Muscle layer of colon (tissue), 2 donors: ENCODE measurements at regions not wholly inside any gene's neighbourhood (a gene's known extent, or its start where the extent isn't known, plus 50 kb on each side); places are given as distances from the start of the nearest gene placed in this dataset.
"Not testable (repeated sequence)": the region's sequence is repeated elsewhere in the genome, so short reads cannot be mapped to it uniquely, and the experiment has no call there.

Experiments
- H3K27ac ChIP-seq: one replicate; pipeline ENCODE4 v1.7.0; 2013; ENCODE audit warnings: low read depth, mild to moderate bottlenecking, low read length, moderate library complexity
- H3K27me3 ChIP-seq, 2 donors: one replicate each; pipeline ENCODE4 v1.7.0; 2013; ENCODE audit warnings: low read length in 2 of 2, mild to moderate bottlenecking in 2 of 2; ENCODE audit not compliant: insufficient read depth in 2 of 2, control insufficient read depth in 1 of 2
- H3K36me3 ChIP-seq: one replicate; pipeline ENCODE4 v1.7.0; 2013; ENCODE audit warnings: mild to moderate bottlenecking, low read length; ENCODE audit not compliant: insufficient read depth
- H3K4me1 ChIP-seq: one replicate; pipeline ENCODE4 v1.7.0; 2013; ENCODE audit warnings: mild to moderate bottlenecking, low read length; ENCODE audit not compliant: insufficient read depth
- H3K4me3 ChIP-seq, 2 donors: one replicate each; pipeline ENCODE4 v1.7.0; 2013; ENCODE audit warnings: low read length in 2 of 2, low read depth in 1 of 2, mild to moderate bottlenecking in 1 of 2, moderate library complexity in 1 of 2
- H3K9ac ChIP-seq: one replicate; pipeline ENCODE4 v1.7.0; 2013; ENCODE audit warnings: low read length
- H3K9me3 ChIP-seq: one replicate; pipeline ENCODE4 v1.7.0; 2013; ENCODE audit warnings: mild to moderate bottlenecking, low read length
- donor health status: abdominal sarcoma.
- donor health status: Adenocarcinoma of cecum.

DNA sequence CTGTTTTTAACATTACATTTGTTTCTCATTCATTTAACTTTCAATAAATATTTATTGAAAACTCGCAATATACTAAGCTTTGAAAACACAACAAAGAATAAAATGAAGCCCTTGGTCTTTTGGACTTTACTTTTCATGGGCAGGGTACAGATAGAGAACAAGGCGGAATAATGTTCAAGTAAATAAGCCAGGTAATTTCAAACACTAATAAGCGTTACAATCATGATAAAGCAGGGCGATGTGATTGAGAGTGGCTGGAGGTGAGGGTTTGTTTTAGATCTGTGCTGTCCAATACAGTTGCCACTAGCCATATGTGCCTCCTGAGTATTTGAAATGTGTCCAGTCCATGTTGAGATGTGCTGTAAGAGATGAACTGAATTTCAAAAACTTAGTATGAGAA is 307.1 kb downstream of the ALDH8A1 start:
- no peak overlapping the region for H3K4me3 ChIP-seq
- no peaks in the 10 kb centered on the region for H3K9me3 ChIP-seq
- no peak overlapping the region for H3K9ac ChIP-seq
- H3K4me1 ChIP-seq: peaks cover 8% of the 10 kb centered on the region
- H3K27me3 ChIP-seq: no peaks in the 10 kb centered on the region
- no peaks in the 10 kb centered on the region for H3K36me3 ChIP-seq
- no peak overlapping the region for H3K27ac ChIP-seq

DNA sequence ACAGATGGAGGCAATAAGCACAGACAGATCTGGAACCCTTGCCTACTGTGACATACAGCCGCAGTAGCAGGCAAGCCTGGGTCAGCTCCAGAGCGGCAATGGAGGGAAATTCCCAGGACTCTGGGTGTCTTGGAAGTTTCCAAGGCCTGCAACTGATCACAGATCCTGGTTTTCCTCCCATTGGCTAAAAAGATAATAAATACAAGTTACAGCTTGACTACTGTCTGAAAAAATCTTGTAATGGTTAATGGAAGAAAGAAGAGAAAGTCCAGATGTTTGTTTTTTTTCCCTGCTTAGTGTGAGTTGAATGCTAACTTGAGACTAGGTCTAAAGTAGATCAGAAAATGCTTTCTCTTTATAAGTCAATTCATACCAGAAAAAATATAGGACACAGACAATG is 307.6 kb downstream of the ALDH8A1 start:
- Histone ChIP-seq H3K27ac (no peak overlapping the region), H3K4me3 (no peak overlapping the region), H3K4me1 (peaks cover 8% of the 10 kb centered on the region), H3K9ac (no peak overlapping the region), H3K9me3 (no peaks in the 10 kb centered on the region), H3K36me3 (no peaks in the 10 kb centered on the region), H3K27me3 (no peaks in the 10 kb centered on the region)

DNA sequence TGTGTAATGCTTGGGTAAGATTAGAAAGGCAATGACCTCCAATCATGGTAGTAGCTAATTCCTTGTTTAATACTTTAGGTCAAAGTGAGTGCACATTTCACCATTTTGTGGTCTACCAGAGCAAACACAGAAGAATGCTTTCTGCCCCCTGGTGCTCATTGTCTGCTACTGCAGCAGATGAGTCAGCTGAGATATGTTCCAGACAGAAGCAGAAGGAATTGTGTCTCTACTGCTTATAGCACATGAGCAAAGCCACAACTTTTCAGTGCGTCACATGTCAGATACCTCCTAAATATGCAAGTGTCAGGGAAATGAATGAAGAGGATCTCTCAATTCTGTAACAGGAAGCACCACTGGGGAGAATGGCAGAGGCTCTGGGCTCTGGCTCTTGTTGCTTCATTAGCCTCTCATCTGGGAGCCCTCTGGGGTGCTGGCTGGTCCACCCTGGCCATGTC is 308.9 kb downstream of the ALDH8A1 start:
- Histone ChIP-seq H3K4me1 (peaks cover 8% of the 10 kb centered on the region), H3K27ac (no peak overlapping the region), H3K27me3 (no peaks in the 10 kb centered on the region), H3K4me3 (no peak overlapping the region), H3K36me3 (no peaks in the 10 kb centered on the region), H3K9ac (no peak overlapping the region), H3K9me3 (no peaks in the 10 kb centered on the region)

DNA sequence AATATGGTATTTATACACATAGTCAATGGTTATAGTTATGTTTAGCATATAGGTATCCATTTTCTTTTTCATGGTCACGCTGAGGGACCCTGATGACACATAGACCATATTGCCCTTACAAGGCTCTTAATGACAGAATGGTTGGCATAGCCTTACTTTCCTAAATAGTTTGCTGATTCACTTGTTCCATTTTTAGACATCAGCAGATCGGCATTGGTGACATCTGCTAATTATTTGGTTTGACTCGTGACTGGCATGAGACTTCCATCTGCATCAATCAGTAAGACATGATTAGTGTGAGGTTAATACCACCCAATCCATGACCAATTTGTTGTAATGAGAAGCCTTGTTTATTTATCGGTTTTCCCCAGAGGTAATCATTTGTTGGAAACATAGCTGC is 309.7 kb downstream of the ALDH8A1 start:
- no peak overlapping the region for H3K9ac ChIP-seq
- H3K36me3 ChIP-seq: no peaks in the 10 kb centered on the region
- no peak overlapping the region for H3K27ac ChIP-seq
- no peaks in the 10 kb centered on the region for H3K9me3 ChIP-seq
- H3K4me1 ChIP-seq: peaks cover 8% of the 10 kb centered on the region
- no peak overlapping the region for H3K4me3 ChIP-seq
- H3K27me3 ChIP-seq: no peaks in the 10 kb centered on the region

DNA sequence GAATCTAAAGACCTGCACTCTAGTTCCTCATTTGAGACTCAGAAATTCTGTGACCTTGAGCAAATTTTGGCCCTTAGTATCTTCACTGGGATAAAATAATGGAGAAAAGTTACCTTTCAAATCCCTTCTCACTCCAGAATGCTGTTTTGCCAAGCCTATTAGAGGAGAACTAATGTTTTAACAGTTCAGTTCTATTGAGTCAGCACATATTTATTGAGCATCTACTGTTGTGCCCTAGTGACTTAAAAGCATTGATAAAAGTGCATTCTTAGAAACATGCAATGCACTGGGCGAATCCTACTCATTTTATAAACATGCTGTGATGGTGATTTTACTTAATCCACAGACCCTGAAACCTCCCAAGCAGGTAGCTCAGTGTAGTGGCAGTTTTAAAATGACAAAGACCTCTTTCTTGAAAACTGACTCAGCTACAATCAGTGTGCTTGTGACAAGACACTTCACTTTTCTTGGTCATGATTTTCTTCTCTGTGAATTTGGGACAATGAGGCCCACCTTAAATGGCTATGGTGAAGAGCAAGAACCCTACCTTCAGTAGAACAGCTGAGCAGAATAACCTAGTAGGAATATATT is 312.0 kb downstream of the ALDH8A1 start:
- Histone ChIP-seq H3K36me3 (no peaks in the 10 kb centered on the region), H3K9ac (no peak overlapping the region), H3K27me3 (no peaks in the 10 kb centered on the region), H3K4me1 (peaks cover 8% of the 10 kb centered on the region), H3K4me3 (no peak overlapping the region), H3K27ac (no peak overlapping the region), H3K9me3 (no peaks in the 10 kb centered on the region)

DNA sequence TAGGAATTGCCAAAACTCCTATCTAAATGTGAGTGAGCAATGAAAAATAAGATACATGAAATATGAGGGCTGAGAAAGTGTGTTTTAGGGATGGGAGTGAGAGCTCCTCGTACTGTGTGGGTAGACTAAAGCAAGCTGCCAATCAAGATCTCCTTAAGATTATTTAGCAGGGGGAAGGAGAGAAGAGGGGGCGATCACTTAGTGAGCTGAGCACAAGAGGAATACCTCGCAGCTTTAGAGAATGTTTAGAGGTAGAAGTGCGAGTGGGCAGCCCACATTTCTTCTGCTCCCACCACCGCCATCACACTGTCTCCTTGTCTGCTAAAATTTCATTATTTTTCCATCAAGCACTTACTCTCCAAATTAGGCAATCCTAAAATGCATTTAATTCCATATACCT is 312.6 kb downstream of the ALDH8A1 start:
- Histone ChIP-seq H3K27me3 (no peaks in the 10 kb centered on the region), H3K9ac (no peak overlapping the region), H3K4me1 (peaks cover 8% of the 10 kb centered on the region), H3K4me3 (no peak overlapping the region), H3K9me3 (no peaks in the 10 kb centered on the region), H3K36me3 (no peaks in the 10 kb centered on the region), H3K27ac (no peak overlapping the region)

DNA sequence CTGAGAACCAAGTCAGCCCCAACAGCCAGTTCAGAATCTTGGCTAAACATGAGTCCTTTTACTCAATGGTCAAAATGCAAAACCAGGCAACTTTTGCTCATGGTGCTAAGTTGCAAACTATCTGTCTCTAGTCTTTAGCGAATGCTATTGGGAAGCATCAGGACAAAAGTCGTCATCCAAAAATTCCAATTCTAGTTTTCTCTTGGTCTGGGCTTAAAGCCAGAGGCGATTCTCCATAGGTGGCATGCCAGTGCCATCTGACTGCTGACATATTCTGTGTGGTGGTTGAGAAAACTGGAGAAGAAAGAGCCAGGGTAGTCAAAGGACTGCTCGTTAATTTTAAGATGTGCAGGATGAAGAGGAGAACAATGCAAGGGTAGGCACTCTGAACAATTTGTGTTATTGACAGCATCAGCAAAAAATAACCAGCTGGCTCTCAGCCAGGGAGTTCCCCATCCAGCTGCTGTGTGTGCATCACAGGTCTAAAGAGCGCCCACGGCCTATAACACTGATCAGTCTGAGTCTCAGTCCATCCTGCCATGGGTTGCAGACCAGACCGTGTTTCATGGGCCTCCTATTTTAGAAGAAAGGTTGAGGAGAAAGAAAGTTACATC is 313.6 kb downstream of the ALDH8A1 start:
- Histone ChIP-seq H3K36me3 (no peaks in the 10 kb centered on the region), H3K4me1 (peaks cover 4% of the 10 kb centered on the region), H3K4me3 (no peak overlapping the region), H3K27ac (no peak overlapping the region), H3K9me3 (no peaks in the 10 kb centered on the region), H3K9ac (no peak overlapping the region), H3K27me3 (no peaks in the 10 kb centered on the region)

DNA sequence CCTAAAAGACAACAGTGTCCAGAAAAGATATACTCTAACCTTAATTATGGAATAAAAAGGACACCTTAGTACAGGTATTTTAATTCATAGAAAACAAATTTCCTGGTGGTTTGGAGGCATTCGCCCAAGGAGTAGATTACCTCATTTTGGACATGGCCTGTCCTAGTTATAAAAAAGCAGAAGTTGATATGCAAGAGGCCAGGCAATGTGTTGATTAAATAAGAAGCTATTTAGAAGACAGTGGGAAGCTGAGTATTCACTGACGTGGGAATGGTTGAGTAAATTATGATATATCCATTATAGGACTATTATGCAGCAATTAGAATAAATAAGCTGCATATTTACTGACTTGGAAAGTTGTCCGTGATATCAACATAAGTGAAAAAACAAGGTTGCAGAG is 314.9 kb downstream of the ALDH8A1 start:
- no peak overlapping the region for H3K4me3 ChIP-seq
- H3K9me3 ChIP-seq: no peaks in the 10 kb centered on the region
- no peaks in the 10 kb centered on the region for H3K36me3 ChIP-seq
- H3K27ac ChIP-seq: no peak overlapping the region
- no peak overlapping the region for H3K9ac ChIP-seq
- H3K4me1 ChIP-seq: no peaks in the 10 kb centered on the region
- no peaks in the 10 kb centered on the region for H3K27me3 ChIP-seq

DNA sequence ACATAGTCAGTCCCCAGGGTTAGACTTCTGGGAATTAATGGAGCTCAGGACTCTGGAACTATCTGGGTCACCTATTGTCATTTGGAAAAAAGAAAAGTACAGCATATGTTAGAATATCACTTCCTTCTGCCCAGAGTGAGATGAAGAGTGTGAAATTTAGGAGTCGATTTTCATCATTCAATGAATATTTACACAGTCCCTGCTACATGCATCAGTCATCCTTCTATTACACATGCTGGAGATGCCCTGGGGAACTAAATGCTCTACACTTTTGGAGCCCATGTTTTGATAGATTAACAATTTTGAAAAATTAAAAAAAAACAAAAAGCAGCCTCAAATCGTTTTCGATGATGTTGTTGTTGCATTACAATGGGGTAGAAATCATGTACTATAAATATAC is 315.4 kb downstream of the ALDH8A1 start:
- Histone ChIP-seq H3K27ac (no peak overlapping the region), H3K9ac (no peak overlapping the region), H3K27me3 (no peaks in the 10 kb centered on the region), H3K36me3 (no peaks in the 10 kb centered on the region), H3K9me3 (no peaks in the 10 kb centered on the region), H3K4me3 (no peak overlapping the region), H3K4me1 (no peaks in the 10 kb centered on the region)

DNA sequence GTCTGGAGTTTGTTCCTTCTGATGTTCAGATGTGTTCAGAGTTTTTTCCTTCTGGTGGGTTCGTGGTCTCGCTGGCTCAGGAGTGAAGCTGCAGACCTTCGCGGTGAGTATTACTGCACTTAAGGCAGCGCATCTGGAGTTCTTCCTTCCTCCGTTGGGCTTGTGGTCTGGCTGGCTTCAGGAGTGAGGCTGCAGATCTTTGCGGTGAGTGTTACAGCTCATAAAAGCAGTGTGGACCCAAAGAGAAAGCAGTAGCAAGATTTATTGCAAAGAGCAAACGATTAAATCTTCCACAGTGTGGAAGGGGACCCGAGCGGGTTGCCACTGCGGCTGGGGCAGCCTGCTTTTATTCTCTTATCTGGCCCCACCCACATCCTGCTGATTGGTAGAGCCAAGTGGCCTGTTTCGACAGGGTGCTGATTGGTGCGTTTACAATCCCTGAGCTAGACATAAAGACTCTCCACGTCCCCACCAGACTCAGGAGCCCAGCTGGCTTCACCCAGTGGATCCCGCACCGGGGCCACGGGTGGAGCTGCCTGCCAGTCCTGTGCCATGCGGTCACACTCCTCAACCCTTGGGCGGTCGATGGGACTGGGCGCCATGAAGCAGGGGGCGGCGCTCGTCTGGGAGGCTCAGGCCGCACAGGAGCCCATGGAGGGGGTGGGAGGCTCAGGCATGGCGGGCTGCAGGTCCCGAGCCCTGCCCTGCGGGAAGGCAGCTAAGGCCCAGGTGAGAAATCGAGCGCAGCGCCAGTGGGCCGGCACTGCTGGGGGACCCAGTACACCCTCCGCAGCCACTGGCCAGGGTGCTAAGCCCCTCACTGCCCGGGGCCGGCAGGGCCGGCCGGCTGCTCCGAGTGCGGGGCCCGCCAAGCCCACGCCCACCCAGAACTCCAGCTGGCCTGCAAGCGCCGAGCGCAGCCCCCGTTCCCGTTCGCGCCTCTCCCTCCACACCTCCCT is 315.3 kb upstream of the SGK1 start:
- H3K4me1 ChIP-seq, H3K9me3 ChIP-seq, H3K9ac ChIP-seq, H3K27me3 ChIP-seq, H3K27ac ChIP-seq, H3K4me3 ChIP-seq, H3K36me3 ChIP-seq: not testable (repeated sequence)

DNA sequence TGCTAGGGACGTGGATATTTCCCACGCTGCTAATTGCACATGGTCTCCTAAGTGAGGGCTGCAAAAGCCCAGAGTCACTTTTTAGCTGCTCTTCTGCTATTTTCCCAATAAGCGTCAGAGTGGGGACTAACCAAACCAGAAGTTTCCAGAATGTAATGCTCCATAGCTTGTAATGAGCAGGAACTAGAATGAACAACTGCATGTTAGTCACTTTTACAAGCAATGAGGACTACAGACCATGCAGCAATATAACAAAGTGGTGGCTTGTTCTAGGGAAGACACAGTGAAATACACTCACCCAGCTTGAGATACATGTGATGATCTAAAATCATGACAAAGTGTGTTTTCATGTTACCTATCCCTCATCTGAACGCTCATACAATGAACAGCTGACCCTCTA is 314.1 kb upstream of the SGK1 start:
- no peak overlapping the region for H3K27ac ChIP-seq
- H3K9ac ChIP-seq: no peak overlapping the region
- no peaks in the 10 kb centered on the region for H3K4me1 ChIP-seq
- no peak overlapping the region for H3K4me3 ChIP-seq
- no peaks in the 10 kb centered on the region for H3K36me3 ChIP-seq
- no peaks in the 10 kb centered on the region for H3K9me3 ChIP-seq
- H3K27me3 ChIP-seq: no peaks in the 10 kb centered on the region
